Endodermal cell (in vitro differentiated cells): ENCODE measurements at regions not wholly inside any gene's neighbourhood (a gene's known extent, or its start where the extent isn't known, plus 50 kb on each side); places are given as distances from the start of the nearest gene placed in this dataset.

Experiments used
- DNase-seq: peaks from one replicate; pipeline ENCODE4 v3.0.0-alpha.2; 2017
- H3K27ac ChIP-seq: 2 replicates; pipeline ENCODE4 v1.5.1; 2013; ENCODE audit warnings: mild to moderate bottlenecking, low read depth, low read length, moderate library complexity
- H3K27me3 ChIP-seq: 2 replicates; pipeline ENCODE4 v1.6.1; 2013; ENCODE audit warnings: mild to moderate bottlenecking, low read length, moderate library complexity; ENCODE audit not compliant: insufficient read depth, control insufficient read depth, poor library complexity, severe bottlenecking
- H3K36me3 ChIP-seq: 2 replicates; pipeline ENCODE4 v1.7.0; 2013; ENCODE audit warnings: mild to moderate bottlenecking, low read length, moderate library complexity; ENCODE audit not compliant: control insufficient read depth, insufficient read depth
- H3K4me1 ChIP-seq: one replicate; pipeline ENCODE4 v1.7.0; 2013; ENCODE audit warnings: low read length; ENCODE audit not compliant: control insufficient read depth, insufficient read depth
- H3K4me3 ChIP-seq: 2 replicates; pipeline ENCODE4 v1.5.1; 2013; ENCODE audit warnings: mild to moderate bottlenecking, low read length, moderate library complexity
- H3K9ac ChIP-seq: 2 replicates; pipeline ENCODE4 v1.6.1; 2013; ENCODE audit warnings: mild to moderate bottlenecking, low read length, moderate library complexity; ENCODE audit not compliant: poor library complexity, severe bottlenecking; ENCODE audit errors: extremely low read depth
- H3K9me3 ChIP-seq: 2 replicates; pipeline ENCODE4 v1.6.1; 2013; ENCODE audit warnings: mild to moderate bottlenecking, low read length, moderate library complexity; ENCODE audit not compliant: control insufficient read depth
- H3K27ac Mint-ChIP-seq: 2 replicates; pipeline ENCODE4 v1.8.0; 2020; ENCODE audit warnings: mixed read lengths
- H3K27me3 Mint-ChIP-seq: 2 replicates; pipeline ENCODE4 v1.8.0; 2021; ENCODE audit warnings: mild to moderate bottlenecking, mixed read lengths; ENCODE audit not compliant: insufficient read depth
- H3K36me3 Mint-ChIP-seq: 2 replicates; pipeline ENCODE4 v1.8.0; 2020; ENCODE audit warnings: low read depth, mixed read lengths
- H3K4me1 Mint-ChIP-seq: 2 replicates; pipeline ENCODE4 v1.8.0; 2020; ENCODE audit warnings: mixed read lengths
- H3K4me3 Mint-ChIP-seq: 2 replicates; pipeline ENCODE4 v1.8.0; 2020; ENCODE audit warnings: mild to moderate bottlenecking, moderate library complexity, mixed read lengths
- H3K9me3 Mint-ChIP-seq: 2 replicates; pipeline ENCODE4 v1.8.0; 2020; ENCODE audit warnings: mild to moderate bottlenecking, mixed read lengths
- CTCF ChIP-seq: fragments of 200-600 bp; sonication (generic); conservative IDR thresholded peaks from 2 replicates; pipeline ENCODE4 v1.5.0; 2021; ENCODE audit warnings: antibody characterized with exemption, mild to moderate bottlenecking
- WGBS, 2 experiments: methylation state at CpG; one replicate each; pipeline versions ENCODE4 v1.1.5 to v1.1.7; 2013; ENCODE audit warnings: missing lambda C conversion rate in 2 of 2, mixed read lengths in 1 of 2; ENCODE audit not compliant: insufficient coverage in 1 of 2, insufficient read length in 1 of 2; 5-methylcytosine and 5-hydroxymethylcytosine counted together

GRCh38 chr7:97480772-97481390, 251.0 kb upstream of the TAC1 start:
- H3K4me1 ChIP-seq = no peaks in the 10 kb centered on the region
- H3K27me3 ChIP-seq = peaks cover 95% of the 10 kb centered on the region
- no peak overlapping the region for H3K27ac ChIP-seq
- H3K4me3 ChIP-seq = no peak overlapping the region
- H3K36me3 ChIP-seq = no peaks in the 10 kb centered on the region
- no peak overlapping the region for H3K9ac ChIP-seq
- Mint-ChIP-seq H3K27ac (no peak overlapping the region), H3K36me3 (no peaks in the 10 kb centered on the region), H3K4me1 (peaks cover 3% of the 10 kb centered on the region), H3K4me3 (no peak overlapping the region), H3K27me3 (peaks cover 77% of the 10 kb centered on the region), H3K9me3 (no peaks in the 10 kb centered on the region)
- no peaks in the 10 kb centered on the region for H3K9me3 ChIP-seq
- TF ChIP-seq CTCF = no peak
- no peak for DNase-seq
- 92 to 100% methylated on average over 2 to 3 of the region's 3 CpGs for WGBS, 2 experiments

GRCh38 chr7:97495487-97495886, 236.4 kb upstream of the TAC1 start:
- Histone ChIP-seq H3K9ac (no peak overlapping the region), H3K9me3 (no peaks in the 10 kb centered on the region), H3K36me3 (no peaks in the 10 kb centered on the region), H3K4me3 (no peak overlapping the region), H3K27ac (no peak overlapping the region), H3K27me3 (no peaks in the 10 kb centered on the region), H3K4me1 (no peaks in the 10 kb centered on the region)
- Mint-ChIP-seq H3K4me3 (no peak overlapping the region), H3K4me1 (no peaks in the 10 kb centered on the region), H3K36me3 (no peaks in the 10 kb centered on the region), H3K27me3 (no peaks in the 10 kb centered on the region), H3K9me3 (no peaks in the 10 kb centered on the region), H3K27ac (no peak overlapping the region)
- no peak for DNase-seq
- TF ChIP-seq CTCF = peak; percentile 29
- WGBS, 2 experiments = 86 to 95% methylated on average over 2 of the region's 2 CpGs

GRCh38 chr7:97499204-97499603, 232.7 kb upstream of the TAC1 start:
- no peaks in the 10 kb centered on the region for H3K4me1 Mint-ChIP-seq
- H3K9me3 ChIP-seq = no peaks in the 10 kb centered on the region
- no peak overlapping the region for H3K27ac Mint-ChIP-seq
- H3K27ac ChIP-seq = no peak overlapping the region
- H3K4me3 Mint-ChIP-seq = no peak overlapping the region
- H3K4me1 ChIP-seq = no peaks in the 10 kb centered on the region
- 45 to 63% methylated on average over 1 of the region's 1 CpG for WGBS, 2 experiments
- DNase-seq = peak; percentile 78
- no peaks in the 10 kb centered on the region for H3K36me3 Mint-ChIP-seq
- TF ChIP-seq CTCF = peak; percentile 80
- no peaks in the 10 kb centered on the region for H3K27me3 Mint-ChIP-seq
- H3K9ac ChIP-seq = no peak overlapping the region
- no peaks in the 10 kb centered on the region for H3K9me3 Mint-ChIP-seq
- H3K27me3 ChIP-seq = no peaks in the 10 kb centered on the region
- no peak overlapping the region for H3K4me3 ChIP-seq
- H3K36me3 ChIP-seq = no peaks in the 10 kb centered on the region
